Neural crest cell (in vitro differentiated cells): ENCODE measurements at regions not wholly inside any gene's neighbourhood (a gene's known extent, or its start where the extent isn't known, plus 50 kb on each side); places are given as distances from the start of the nearest gene placed in this dataset.

ENCODE experiments used
- DNase-seq: peaks from one replicate; pipeline ENCODE4 v3.0.0; 2021; ENCODE audit warnings: low read depth, mixed read lengths, low spot score
- H3K27ac Mint-ChIP-seq: one replicate; pipeline ENCODE4 v1.8.0; 2021; ENCODE audit warnings: mild to moderate bottlenecking, mixed read lengths; ENCODE audit not compliant: unreplicated experiment
- H3K27me3 Mint-ChIP-seq: 2 replicates; pipeline ENCODE4 v1.8.0; 2021; ENCODE audit warnings: low read depth, mild to moderate bottlenecking, mixed read lengths
- H3K36me3 Mint-ChIP-seq: 2 replicates; pipeline ENCODE4 v1.8.0; 2021; ENCODE audit warnings: low read depth, mild to moderate bottlenecking, mixed read lengths
- H3K4me1 Mint-ChIP-seq: 2 replicates; pipeline ENCODE4 v1.8.0; 2021; ENCODE audit warnings: mixed read lengths
- H3K4me3 Mint-ChIP-seq: one replicate; pipeline ENCODE4 v1.8.0; 2021; ENCODE audit warnings: mild to moderate bottlenecking, mixed read lengths
- H3K9me3 Mint-ChIP-seq: 2 replicates; pipeline ENCODE4 v1.8.0; 2021; ENCODE audit warnings: mixed read lengths
- CTCF ChIP-seq: fragments of 200-600 bp; sonication (generic); conservative IDR thresholded peaks from 2 replicates; pipeline ENCODE4 v1.5.0; 2021; ENCODE audit warnings: antibody characterized with exemption, mild to moderate bottlenecking

DNA sequence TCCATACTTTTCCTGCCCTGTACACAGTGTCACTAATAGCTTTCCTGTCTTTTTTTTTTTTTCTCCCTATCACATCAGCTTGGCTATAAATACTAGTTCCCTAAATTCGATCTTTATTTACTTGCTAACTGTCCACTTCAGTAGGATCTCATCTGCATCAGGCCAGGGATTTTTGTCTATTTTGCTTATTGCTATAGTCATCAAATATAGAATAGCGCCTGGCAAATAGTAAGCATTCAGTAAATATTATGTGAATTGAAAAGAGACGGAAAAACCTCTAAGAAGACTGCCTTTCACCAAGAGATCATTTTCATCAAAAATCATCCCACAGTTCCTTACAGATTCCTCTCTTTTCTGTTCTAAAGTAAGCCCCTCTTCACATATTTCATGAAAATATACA, 429.1 kb downstream of the FLRT2 start:
- TF ChIP-seq CTCF: no peak
- no peaks in the 10 kb centered on the region for H3K9me3 Mint-ChIP-seq
- no peaks in the 10 kb centered on the region for H3K4me1 Mint-ChIP-seq
- H3K27ac Mint-ChIP-seq: no peak overlapping the region
- no peaks in the 10 kb centered on the region for H3K36me3 Mint-ChIP-seq
- no peaks in the 10 kb centered on the region for H3K27me3 Mint-ChIP-seq
- H3K4me3 Mint-ChIP-seq: no peak overlapping the region
- DNase-seq: no peak

- Mint-ChIP-seq H3K9me3 (no peaks in the 10 kb centered on the region), H3K27me3 (no peaks in the 10 kb centered on the region), H3K4me3 (no peak overlapping the region), H3K4me1 (no peaks in the 10 kb centered on the region), H3K27ac (no peak overlapping the region), H3K36me3 (no peaks in the 10 kb centered on the region)
- TF ChIP-seq CTCF: no peak
- DNase-seq: no peak
Observed at GRCh38 chr14:85958069-85958468, 428.1 kb downstream of the FLRT2 start.

- Mint-ChIP-seq H3K27ac (no peak overlapping the region), H3K4me3 (no peak overlapping the region), H3K27me3 (no peaks in the 10 kb centered on the region), H3K9me3 (no peaks in the 10 kb centered on the region), H3K36me3 (no peaks in the 10 kb centered on the region), H3K4me1 (no peaks in the 10 kb centered on the region)
- no peak for TF ChIP-seq CTCF
- no peak for DNase-seq
Observed at GRCh38 chr14:85953265-85953664, 423.3 kb downstream of the FLRT2 start.

DNA sequence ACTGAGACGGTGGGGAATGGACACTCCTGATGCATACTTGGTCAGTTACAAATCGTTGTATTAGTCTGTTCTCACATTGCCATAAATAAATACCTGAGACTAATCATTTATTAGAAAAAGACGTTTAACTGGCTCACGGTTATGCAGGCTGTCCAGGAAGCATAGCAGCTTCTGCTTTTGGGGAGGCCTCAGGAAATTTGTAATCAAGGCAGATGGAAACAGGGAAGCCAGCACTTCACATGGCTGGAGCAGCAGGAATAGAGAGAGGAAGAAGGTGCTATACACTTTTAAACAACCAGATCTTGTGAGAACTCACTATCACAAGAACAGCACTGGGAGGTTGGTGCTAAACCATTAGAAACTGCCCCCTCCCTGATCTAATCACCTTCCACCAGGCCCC, 418.2 kb downstream of the FLRT2 start:
- no peaks in the 10 kb centered on the region for H3K36me3 Mint-ChIP-seq
- H3K27ac Mint-ChIP-seq: no peak overlapping the region
- H3K27me3 Mint-ChIP-seq: no peaks in the 10 kb centered on the region
- H3K4me1 Mint-ChIP-seq: peaks cover 10% of the 10 kb centered on the region
- no peak overlapping the region for H3K4me3 Mint-ChIP-seq
- H3K9me3 Mint-ChIP-seq: peaks cover 5% of the 10 kb centered on the region
- no peak for TF ChIP-seq CTCF
- DNase-seq: no peak

DNA sequence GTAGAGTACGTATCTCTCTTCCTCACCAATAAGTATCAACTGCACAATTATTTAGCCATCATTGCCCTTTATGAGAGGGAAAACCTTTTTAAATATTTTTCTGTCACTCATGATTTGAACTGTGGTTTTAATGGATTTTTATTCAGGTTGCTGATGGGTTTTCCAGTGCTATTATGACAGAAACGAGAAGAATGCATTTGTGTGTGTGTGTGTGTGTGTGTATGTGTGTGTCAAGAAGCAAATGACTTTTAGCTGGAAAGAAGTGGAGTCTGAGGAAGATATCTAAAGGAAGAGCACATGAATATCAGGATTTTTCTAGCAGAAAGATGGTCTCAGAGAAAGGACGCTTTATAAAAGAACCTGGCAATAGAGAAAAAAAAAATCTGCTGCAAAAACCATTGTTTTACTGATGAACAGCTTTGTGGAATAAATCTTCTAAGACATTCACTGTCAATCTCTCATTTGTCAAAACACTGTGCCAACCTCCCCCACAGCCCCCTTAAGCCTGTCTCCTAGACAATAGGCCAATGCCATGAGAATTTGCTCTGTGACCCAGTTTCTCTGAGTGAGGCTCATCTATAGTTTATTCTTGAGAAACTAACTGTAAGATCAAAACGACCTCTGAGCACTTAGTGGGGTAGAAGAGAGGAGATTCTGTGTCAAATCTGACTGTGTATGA, 417.7 kb downstream of the FLRT2 start:
- no peak for TF ChIP-seq CTCF
- Mint-ChIP-seq H3K4me1 (peaks cover 10% of the 10 kb centered on the region), H3K27me3 (no peaks in the 10 kb centered on the region), H3K9me3 (peaks cover 5% of the 10 kb centered on the region), H3K36me3 (no peaks in the 10 kb centered on the region), H3K4me3 (no peak overlapping the region), H3K27ac (no peak overlapping the region)
- no peak for DNase-seq
